ENCODE measurements at regions not wholly inside any gene's neighbourhood (a gene's known extent, or its start where the extent isn't known, plus 50 kb on each side); places are given as distances from the start of the nearest gene placed in this dataset.

GRCh38 chr9:103167530-103167929, 172.4 kb downstream of the CYLC2 start:
- Histone ChIP-seq H3K36me3 (ENCODE audit: low read depth, low read length) (no peaks in the 10 kb centered on the region), H3K27me3 (ENCODE audit: low read length) (no peaks in the 10 kb centered on the region), H3F3A (ENCODE audit: low read length, unreplicated experiment) (no peaks in the 10 kb centered on the region), H4K20me1 (ENCODE audit: low read length) (no peaks in the 10 kb centered on the region), H3K4me2 (ENCODE audit: low read length) (no peak overlapping the region), H3K4me1 (ENCODE audit: insufficient read depth, low read length) (no peaks in the 10 kb centered on the region), H3K9ac (ENCODE audit: low read length) (no peak overlapping the region), H3K9me3 (ENCODE audit: low read length) (0 out of 2 replicates have a peak, but pooled peaks cover 6% of the 10 kb centered on the region), H3K9me2 (replicated peaks; ENCODE audit: low read length) (no peaks in the 10 kb centered on the region), H3K27ac (ENCODE audit: low read length) (no peak overlapping the region), H3K4me3 (ENCODE audit: low read length) (no peak overlapping the region), H3K79me2 (ENCODE audit: low read length) (no peaks in the 10 kb centered on the region), H2AFZ (ENCODE audit: low read length) (no peak overlapping the region)
- no TSS peak for BruUV-seq (replicated peaks)
- POLR2A ChIA-PET (ENCODE audit: unreplicated experiment): no interaction called here
- no peak for ATAC-seq
- TF ChIP-seq CTCF (conservative IDR thresholded peaks at IDR 0.05; ENCODE audit: low read depth, low read length) (no peak), EZH2 (IDR thresholded peaks at IDR 0.05; ENCODE audit: low read length, unreplicated experiment) (no peak), EZH2phosphoT487 (IDR thresholded peaks at IDR 0.05; ENCODE audit: borderline replicate concordance, low read length) (no peak)
- DNase-seq: no peak
- intact Hi-C loops (cut with micrococcal nuclease): no loop called here
- CTCF ChIA-PET: no interaction called here

GRCh38 chr9:103168254-103168653, 173.1 kb downstream of the CYLC2 start:
- H3K27ac ChIP-seq (ENCODE audit: low read length): no peak overlapping the region
- BruUV-seq (replicated peaks): no TSS peak
- ChIA-PET POLR2A (ENCODE audit: unreplicated experiment) (no interaction called here), CTCF (no interaction called here)
- H3K9me3 ChIP-seq (ENCODE audit: low read length): peaks cover 9% of the 10 kb centered on the region; the same call in 1 of the 2 replicates
- intact Hi-C loops (cut with micrococcal nuclease): no loop called here
- no peak overlapping the region for H3K9ac ChIP-seq (ENCODE audit: low read length)
- H3K4me1 ChIP-seq (ENCODE audit: insufficient read depth, low read length): no peaks in the 10 kb centered on the region
- no peaks in the 10 kb centered on the region for H3F3A ChIP-seq (ENCODE audit: low read length, unreplicated experiment)
- ATAC-seq (no peak), DNase-seq (no peak)
- H3K4me2 ChIP-seq (ENCODE audit: low read length): no peak overlapping the region
- H3K9me2 ChIP-seq (replicated peaks; ENCODE audit: low read length): no peaks in the 10 kb centered on the region
- no peak overlapping the region for H2AFZ ChIP-seq (ENCODE audit: low read length)
- H3K27me3 ChIP-seq (ENCODE audit: low read length): no peaks in the 10 kb centered on the region
- H4K20me1 ChIP-seq (ENCODE audit: low read length): no peaks in the 10 kb centered on the region
- TF ChIP-seq EZH2 (IDR thresholded peaks at IDR 0.05; ENCODE audit: low read length, unreplicated experiment) (no peak), EZH2phosphoT487 (IDR thresholded peaks at IDR 0.05; ENCODE audit: borderline replicate concordance, low read length) (no peak), CTCF (conservative IDR thresholded peaks at IDR 0.05; ENCODE audit: low read depth, low read length) (no peak)
- no peaks in the 10 kb centered on the region for H3K79me2 ChIP-seq (ENCODE audit: low read length)
- no peaks in the 10 kb centered on the region for H3K36me3 ChIP-seq (ENCODE audit: low read depth, low read length)
- H3K4me3 ChIP-seq (ENCODE audit: low read length): no peak overlapping the region

- no TSS peak for BruUV-seq (replicated peaks)
- H3K9ac ChIP-seq (ENCODE audit: low read length): no peak overlapping the region
- POLR2A ChIA-PET (ENCODE audit: unreplicated experiment): no interaction called here
- no peak overlapping the region for H2AFZ ChIP-seq (ENCODE audit: low read length)
- H3K4me3 ChIP-seq (ENCODE audit: low read length): no peak overlapping the region
- H3K27me3 ChIP-seq (ENCODE audit: low read length): no peaks in the 10 kb centered on the region
- H3K36me3 ChIP-seq (ENCODE audit: low read depth, low read length): no peaks in the 10 kb centered on the region
- no peak for ATAC-seq
- no peak overlapping the region for H3K27ac ChIP-seq (ENCODE audit: low read length)
- no peaks in the 10 kb centered on the region for H3K9me2 ChIP-seq (replicated peaks; ENCODE audit: low read length)
- TF ChIP-seq EZH2phosphoT487 (IDR thresholded peaks at IDR 0.05; ENCODE audit: borderline replicate concordance, low read length) (no peak), CTCF (conservative IDR thresholded peaks at IDR 0.05; ENCODE audit: low read depth, low read length) (no peak), EZH2 (IDR thresholded peaks at IDR 0.05; ENCODE audit: low read length, unreplicated experiment) (no peak)
- no peaks in the 10 kb centered on the region for H3K4me1 ChIP-seq (ENCODE audit: insufficient read depth, low read length)
- no peak for DNase-seq
- intact Hi-C loops (cut with micrococcal nuclease): no loop called here
- CTCF ChIA-PET: no interaction called here
- no peaks in the 10 kb centered on the region for H3K79me2 ChIP-seq (ENCODE audit: low read length)
- peaks cover 12% of the 10 kb centered on the region; the same call in 1 of the 2 replicates for H3K9me3 ChIP-seq (ENCODE audit: low read length)
- H3K4me2 ChIP-seq (ENCODE audit: low read length): no peak overlapping the region
- H3F3A ChIP-seq (ENCODE audit: low read length, unreplicated experiment): no peaks in the 10 kb centered on the region
- H4K20me1 ChIP-seq (ENCODE audit: low read length): no peaks in the 10 kb centered on the region
These were observed 174.7 kb downstream of the CYLC2 start for GRCh38 chr9:103169798-103170197.
